SK-N-SH (cell line): ENCODE measurements at regions not wholly inside any gene's neighbourhood (a gene's known extent, or its start where the extent isn't known, plus 50 kb on each side); places are given as distances from the start of the nearest gene placed in this dataset.

Source experiments
- CTCF ChIP-seq: fragments of 200-600 bp; sonication (generic); IDR thresholded peaks from 2 replicates; pipeline ENCODE4 v1.6.1; 2017; ENCODE audit warnings: antibody characterized with exemption, mild to moderate bottlenecking, moderate library complexity
- EP300 ChIP-seq, 2 experiments: IDR thresholded peaks; 2 replicates each; pipeline versions ENCODE4 v1.4.0 to v1.6.1; 2012; ENCODE audit warnings: borderline replicate concordance in 1 of 2, low read depth in 1 of 2, low read length in 1 of 2
- EZH2phosphoT487 ChIP-seq: fragments of 200-600 bp; sonication (generic); IDR thresholded peaks from 2 replicates; pipeline ENCODE4 v1.6.1; 2017; ENCODE audit warnings: low read depth, mixed run types, mild to moderate bottlenecking, antibody characterized with exemption, moderate library complexity, borderline replicate concordance
- GATA2 ChIP-seq: sonication (generic); formaldehyde crosslinking; IDR thresholded peaks from 2 replicates; pipeline ENCODE4 v1.5.0; 2020; ENCODE audit warnings: mild to moderate bottlenecking, missing genetic modification reagents
- POLR2AphosphoS5 ChIP-seq: IDR thresholded peaks from 2 replicates; pipeline ENCODE4 v1.6.1; 2012; ENCODE audit warnings: low read depth, low read length
- RAD21 ChIP-seq: IDR thresholded peaks from 2 replicates; pipeline ENCODE4 v1.6.1; 2012; ENCODE audit warnings: mild to moderate bottlenecking, low read length
- REST ChIP-seq: IDR thresholded peaks from 2 replicates; pipeline ENCODE4 v1.6.1; 2012; ENCODE audit warnings: mild to moderate bottlenecking, low read depth, low read length, moderate library complexity
- TAF1 ChIP-seq: IDR thresholded peaks from 2 replicates; pipeline ENCODE4 v1.6.1; 2012; ENCODE audit warnings: low read depth, mild to moderate bottlenecking, low read length, moderate library complexity, borderline replicate concordance
- USF2 ChIP-seq: fragments of 150-350 bp; IDR thresholded peaks from 2 replicates; pipeline ENCODE4 v1.6.1; 2017; ENCODE audit warnings: antibody characterized with exemption, low read length, low read depth, borderline replicate concordance
- YY1 ChIP-seq: IDR thresholded peaks from 2 replicates; pipeline ENCODE4 v1.4.0; 2012; ENCODE audit warnings: low read depth, mild to moderate bottlenecking

GRCh38 chr6:3991941-3992340 lies 87.0 kb downstream of the FAM217A start:
- no peak for TF ChIP-seq TAF1
- no peak for TF ChIP-seq GATA2 (CRISPR knock-in tag)
- no peak for TF ChIP-seq CTCF
- no peak for TF ChIP-seq EP300 (IDR thresholded peaks at IDR 0.05; ENCODE audit: borderline replicate concordance in 1 of 2, low read depth in 1 of 2, low read length in 1 of 2)
- TF ChIP-seq USF2 = no peak
- TF ChIP-seq POLR2AphosphoS5 = no peak
- TF ChIP-seq REST = no peak
- TF ChIP-seq EZH2phosphoT487 = no peak
- TF ChIP-seq YY1 = no peak
- TF ChIP-seq RAD21 = no peak
